Keratinocyte (primary cell): ENCODE measurements at regions not wholly inside any gene's neighbourhood (a gene's known extent, or its start where the extent isn't known, plus 50 kb on each side); places are given as distances from the start of the nearest gene placed in this dataset.

ENCODE experiments used
- CTCF ChIP-seq, 3 experiments: IDR thresholded peaks in 1 of 3; conservative IDR thresholded peaks in 1 of 3; optimal IDR thresholded peaks in 1 of 3; 2 replicates in 2 of 3; 3 replicates in 1 of 3; pipeline versions ENCODE3 to v1.5.1; 2011; ENCODE audit warnings: low read length in 3 of 3, mild to moderate bottlenecking in 3 of 3, moderate library complexity in 2 of 3, control low read depth in 1 of 3, inconsistent platforms in 1 of 3; ENCODE audit not compliant: insufficient read depth in 2 of 3; ENCODE audit errors: extremely low read depth in 1 of 3
- EZH2 ChIP-seq: IDR thresholded peaks from one replicate; pipeline ENCODE4 v1.6.1; 2012; ENCODE audit warnings: inconsistent platforms, mild to moderate bottlenecking, low read length, moderate library complexity

- TF ChIP-seq EZH2: no peak
- TF ChIP-seq CTCF (optimal IDR thresholded peaks at IDR 0.05 in 1 of 3, IDR thresholded peaks at IDR 0.05 in 1 of 3, conservative IDR thresholded peaks at IDR 0.05 in 1 of 3; ENCODE audit: extremely low read depth in 1 of 3, insufficient read depth in 2 of 3, low read length in 3 of 3): no peak
Measured at GRCh38 chr1:21349693-21350092, 59.4 kb upstream of the ECE1 start.
